Loucy (cell line): ENCODE measurements at regions not wholly inside any gene's neighbourhood (a gene's known extent, or its start where the extent isn't known, plus 50 kb on each side); places are given as distances from the start of the nearest gene placed in this dataset.

ENCODE experiments used
- CTCF ChIP-seq: fragments of 200-600 bp; sonication (generic); conservative IDR thresholded peaks from 2 replicates; pipeline ENCODE4 v1.5.1; 2014; ENCODE audit warnings: mild to moderate bottlenecking, antibody characterized with exemption, low read length
- EZH2phosphoT487 ChIP-seq: fragments of 200-600 bp; IDR thresholded peaks from 2 replicates; pipeline ENCODE4 v1.6.1; 2018; ENCODE audit warnings: antibody characterized with exemption, mild to moderate bottlenecking, moderate library complexity, borderline replicate concordance

GRCh38 chr10:9051328-9051974 lies 997.0 kb downstream of the GATA3 start:
- no peak for TF ChIP-seq CTCF
- no peak for TF ChIP-seq EZH2phosphoT487
